ENCODE measurements at regions not wholly inside any gene's neighbourhood (a gene's known extent, or its start where the extent isn't known, plus 50 kb on each side); places are given as distances from the start of the nearest gene placed in this dataset.

DNA sequence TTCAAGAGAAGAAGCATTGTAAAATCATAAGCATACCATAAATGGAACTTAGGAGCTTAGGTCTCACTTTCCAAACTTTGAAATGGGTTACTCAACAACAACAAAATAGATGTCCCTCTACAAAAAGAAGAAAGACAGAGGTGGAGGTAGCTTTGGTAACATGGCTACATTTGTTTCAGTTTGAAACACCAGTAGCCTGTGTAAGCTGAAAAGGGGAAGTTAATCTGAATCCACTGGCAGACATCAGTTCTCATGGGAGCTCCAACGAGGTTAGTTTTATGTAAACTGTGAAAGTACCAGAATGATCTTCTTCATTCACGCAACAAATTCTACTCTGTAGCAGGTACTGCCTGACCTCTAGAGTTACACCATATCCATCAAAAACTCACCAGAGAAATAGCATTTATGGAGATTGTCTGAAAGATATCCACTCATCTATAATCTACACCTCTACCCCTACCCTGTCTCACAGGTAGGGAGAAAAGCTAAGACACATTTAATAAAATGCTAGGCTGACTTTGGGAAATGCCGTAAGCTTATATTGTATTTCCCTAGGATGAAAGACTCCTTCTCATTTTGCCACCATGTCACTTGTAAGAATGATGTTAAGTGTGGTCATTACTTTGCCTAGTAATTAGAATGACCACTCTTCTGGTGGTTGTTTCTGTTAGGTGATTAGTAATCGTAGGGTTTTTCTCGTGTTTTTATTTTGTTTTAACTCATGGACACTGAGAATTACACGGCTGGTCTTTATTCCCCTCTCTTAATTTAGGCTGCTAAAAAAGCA lies 224.1 kb downstream of the ASCL1 start:
- ChIA-PET RAD21 (ENCODE audit: low non-redundant PET in 1 of 2, low total read pairs in 2 of 2, uncharacterized antibody in 2 of 2, unreplicated experiment in 2 of 2) (no interaction called here), POLR2A (no interaction called here), CTCF (no interaction called here)
- ATAC-seq (no peak), DNase-seq (ENCODE audit: low read depth, low spot score) (no peak)
- H3K4me3 ChIP-seq (replicated peaks in 1 of 2; ENCODE audit: low read depth in 1 of 2, low read length in 2 of 2): no peak overlapping the region
- H3K4me2 ChIP-seq (ENCODE audit: low read length): no peak overlapping the region
- H3K79me2 ChIP-seq (ENCODE audit: insufficient read depth, low read length): no peaks in the 10 kb centered on the region
- no peaks in the 10 kb centered on the region for H3K4me1 ChIP-seq (ENCODE audit: control insufficient read depth in 1 of 2, insufficient read depth in 2 of 2, low read length in 2 of 2)
- H2AFZ ChIP-seq (ENCODE audit: low read depth, low read length, poor library complexity, severe bottlenecking): no peak overlapping the region
- no peaks in the 10 kb centered on the region for H3K9me3 ChIP-seq (ENCODE audit: control insufficient read depth in 1 of 2, insufficient read depth in 1 of 2, low read depth in 1 of 2, low read length in 2 of 2)
- no peaks in the 10 kb centered on the region for H3K9me2 ChIP-seq (ENCODE audit: insufficient read depth)
- TF ChIP-seq POLR2AphosphoS5 (IDR thresholded peaks at IDR 0.05; ENCODE audit: low read depth, low read length): no peak
- TF ChIP-seq ZNF274 (IDR thresholded peaks at IDR 0.05; ENCODE audit: low read depth, low read length): no peak
- no peak for TF ChIP-seq ZFX (IDR thresholded peaks at IDR 0.05)
- no peak for TF ChIP-seq RAD21 (IDR thresholded peaks at IDR 0.05; ENCODE audit: low read depth)
- no peak for TF ChIP-seq ELF1 (IDR thresholded peaks at IDR 0.05; ENCODE audit: borderline replicate concordance, low read depth)
- TF ChIP-seq, protein P1, sequence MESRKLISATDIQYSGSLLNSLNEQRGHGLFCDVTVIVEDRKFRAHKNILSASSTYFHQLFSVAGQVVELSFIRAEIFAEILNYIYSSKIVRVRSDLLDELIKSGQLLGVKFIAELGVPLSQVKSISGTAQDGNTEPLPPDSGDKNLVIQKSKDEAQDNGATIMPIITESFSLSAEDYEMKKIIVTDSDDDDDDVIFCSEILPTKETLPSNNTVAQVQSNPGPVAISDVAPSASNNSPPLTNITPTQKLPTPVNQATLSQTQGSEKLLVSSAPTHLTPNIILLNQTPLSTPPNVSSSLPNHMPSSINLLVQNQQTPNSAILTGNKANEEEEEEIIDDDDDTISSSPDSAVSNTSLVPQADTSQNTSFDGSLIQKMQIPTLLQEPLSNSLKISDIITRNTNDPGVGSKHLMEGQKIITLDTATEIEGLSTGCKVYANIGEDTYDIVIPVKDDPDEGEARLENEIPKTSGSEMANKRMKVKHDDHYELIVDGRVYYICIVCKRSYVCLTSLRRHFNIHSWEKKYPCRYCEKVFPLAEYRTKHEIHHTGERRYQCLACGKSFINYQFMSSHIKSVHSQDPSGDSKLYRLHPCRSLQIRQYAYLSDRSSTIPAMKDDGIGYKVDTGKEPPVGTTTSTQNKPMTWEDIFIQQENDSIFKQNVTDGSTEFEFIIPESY (IDR thresholded peaks at IDR 0.05; ENCODE audit: extremely low read depth, insufficient replicate concordance, low read length): no peak
- TF ChIP-seq CEBPB (IDR thresholded peaks at IDR 0.05; ENCODE audit: low read depth): no peak
- TF ChIP-seq SP1 (IDR thresholded peaks at IDR 0.05; ENCODE audit: low read depth): no peak
- no peak for TF ChIP-seq EZH2 (IDR thresholded peaks at IDR 0.05)
- TF ChIP-seq EZH2phosphoT487 (IDR thresholded peaks at IDR 0.05; ENCODE audit: borderline replicate concordance): no peak
- TF ChIP-seq SRF (IDR thresholded peaks at IDR 0.05; ENCODE audit: low read depth): no peak
- no peaks in the 10 kb centered on the region for H3K27me3 ChIP-seq (ENCODE audit: insufficient read depth, low read length)
- intact Hi-C loops (cut with micrococcal nuclease): no loop called here
- no peak overlapping the region for H3K9ac ChIP-seq (ENCODE audit: low read length)
- H3K27ac ChIP-seq (ENCODE audit: low read depth, low read length): no peak overlapping the region
- H3K36me3 ChIP-seq (ENCODE audit: control insufficient read depth in 1 of 2, insufficient read depth in 2 of 2, low read length in 2 of 2): no peaks in the 10 kb centered on the region
- BruUV-seq (replicated peaks): no TSS peak
- H4K20me1 ChIP-seq (ENCODE audit: insufficient read depth): no peaks in the 10 kb centered on the region

All from HCT116 (cell line).